PC-9 (cell line): ENCODE measurements at regions not wholly inside any gene's neighbourhood (a gene's known extent, or its start where the extent isn't known, plus 50 kb on each side); places are given as distances from the start of the nearest gene placed in this dataset.

ENCODE experiments used
- BruUV-seq: library from RNA; stranded (reverse); fragments of 400-500 nt; replicated peaks from 2 replicates; lab custom pipeline; 2021; lab: Mats Ljungman, UMichigan
- CTCF ChIA-PET: fragments of 300-600 bp; sonication (Branson Sonifier 250); formaldehyde crosslinking; loops from one replicate; lab custom pipeline; 2022; ENCODE audit warnings: antibody characterized with exemption; lab: Charles Lee
- POLR2A ChIA-PET: fragments of 300-600 bp; sonication (Branson Sonifier 250); formaldehyde crosslinking; loops from one replicate; lab custom pipeline; 2022; ENCODE audit warnings: antibody characterized with exemption; ENCODE audit not compliant: unreplicated experiment; lab: Charles Lee
- DNase-seq, 2 experiments: peaks; one replicate each; pipeline versions ENCODE4 v3.0.0 to v3.0.0-alpha.2; 2015 to 2022; ENCODE audit warnings: mixed read lengths in 1 of 2
- H2AFZ ChIP-seq: fragments of 200-600 bp; sonication (generic); 2 replicates; pipeline ENCODE4 v1.8.1; 2017; ENCODE audit warnings: antibody characterized with exemption
- H3F3A ChIP-seq: fragments of 200-600 bp; sonication (generic); 2 replicates; pipeline ENCODE4 v1.8.1; 2017; ENCODE audit warnings: antibody characterized with exemption, mild to moderate bottlenecking, low read depth; ENCODE audit not compliant: insufficient read depth
- H3K27ac ChIP-seq: fragments of 200-600 bp; sonication (generic); 2 replicates; pipeline ENCODE4 v1.6.1; 2016; ENCODE audit warnings: mixed run types
- H3K27me3 ChIP-seq: fragments of 200-600 bp; sonication (generic); 2 replicates; pipeline ENCODE4 v1.6.1; 2016; ENCODE audit warnings: low read depth, mixed run types; ENCODE audit not compliant: insufficient read depth
- H3K36me3 ChIP-seq: fragments of 200-600 bp; sonication (generic); 2 replicates; pipeline ENCODE4 v1.6.1; 2016; ENCODE audit warnings: low read depth, mixed run types
- H3K4me1 ChIP-seq: fragments of 200-600 bp; sonication (generic); replicated peaks from 2 replicates; pipeline ENCODE4 v1.6.1; 2016; ENCODE audit warnings: mixed run types; ENCODE audit not compliant: insufficient read depth
- H3K4me2 ChIP-seq: fragments of 200-600 bp; sonication (generic); 2 replicates; pipeline ENCODE4 v1.6.1; 2017; ENCODE audit warnings: mixed run types
- H3K4me3 ChIP-seq: fragments of 200-600 bp; sonication (generic); 2 replicates; pipeline ENCODE4 v1.6.1; 2016; ENCODE audit warnings: mixed run types
- H3K79me2 ChIP-seq: fragments of 200-600 bp; sonication (generic); 2 replicates; pipeline ENCODE4 v1.6.1; 2017; ENCODE audit warnings: low read depth, mixed run types
- H3K9me2 ChIP-seq: fragments of 200-600 bp; sonication (generic); 2 replicates; pipeline ENCODE4 v1.8.1; 2017; ENCODE audit warnings: mild to moderate bottlenecking; ENCODE audit not compliant: insufficient read depth
- H3K9me3 ChIP-seq: fragments of 200-600 bp; sonication (generic); 2 replicates; pipeline ENCODE4 v1.8.1; 2016; ENCODE audit warnings: low read depth; ENCODE audit not compliant: insufficient read depth
- H4K20me1 ChIP-seq: fragments of 200-600 bp; sonication (generic); 2 replicates; pipeline ENCODE4 v1.8.1; 2017; ENCODE audit not compliant: insufficient read depth
- EZH2 ChIP-seq: fragments of 200-600 bp; sonication (generic); IDR thresholded peaks from 2 replicates; pipeline ENCODE4 v1.8.0; 2017; ENCODE audit warnings: antibody characterized with exemption, low read depth
- intact Hi-C: fragments of 100-400 bp; cut with micrococcal nuclease; formaldehyde crosslinking; loops from one replicate; pipeline ENCODE4 v1.10.0; 2022; ENCODE audit not compliant: unreplicated experiment
- TF ChIP-seq, protein P1 (sequence below): fragments of 200-600 bp; sonication (generic); conservative IDR thresholded peaks from 2 replicates; pipeline ENCODE4 v1.6.1; 2017; ENCODE audit warnings: mixed run types, antibody characterized with exemption, mild to moderate bottlenecking, moderate library complexity

DNA sequence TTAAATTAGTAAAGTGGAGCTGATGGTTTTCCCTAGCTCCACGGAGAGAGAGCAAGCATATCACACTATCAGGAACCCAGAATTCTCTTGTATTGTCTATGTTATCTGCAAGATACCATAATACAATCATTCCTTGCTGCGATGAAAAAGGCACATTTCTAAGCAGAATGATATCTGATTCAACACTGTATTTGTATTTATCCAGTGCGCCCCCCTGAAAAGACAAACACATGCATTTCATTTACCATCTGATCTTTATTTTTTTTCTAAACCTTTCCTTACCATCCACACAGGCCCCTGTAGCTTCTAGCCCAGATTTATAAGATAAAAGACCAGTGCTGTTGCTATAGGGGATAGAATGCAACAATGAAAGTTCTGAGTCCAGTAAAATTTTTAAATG lies 420.6 kb downstream of the TDRD15 start:
- Histone ChIP-seq H4K20me1 (no peaks in the 10 kb centered on the region), H3K79me2 (no peaks in the 10 kb centered on the region), H3K27ac (no peak overlapping the region), H2AFZ (no peak overlapping the region), H3K9me3 (no peaks in the 10 kb centered on the region), H3K4me1 (no peaks in the 10 kb centered on the region), H3K27me3 (no peaks in the 10 kb centered on the region), H3K4me2 (no peak overlapping the region), H3K9me2 (no peaks in the 10 kb centered on the region), H3F3A (no peaks in the 10 kb centered on the region), H3K4me3 (no peak overlapping the region), H3K36me3 (no peaks in the 10 kb centered on the region)
- intact Hi-C loops = no loop called here
- BruUV-seq = no TSS peak
- CTCF ChIA-PET = no interaction called here
- no peak for DNase-seq
- TF ChIP-seq, protein P1, sequence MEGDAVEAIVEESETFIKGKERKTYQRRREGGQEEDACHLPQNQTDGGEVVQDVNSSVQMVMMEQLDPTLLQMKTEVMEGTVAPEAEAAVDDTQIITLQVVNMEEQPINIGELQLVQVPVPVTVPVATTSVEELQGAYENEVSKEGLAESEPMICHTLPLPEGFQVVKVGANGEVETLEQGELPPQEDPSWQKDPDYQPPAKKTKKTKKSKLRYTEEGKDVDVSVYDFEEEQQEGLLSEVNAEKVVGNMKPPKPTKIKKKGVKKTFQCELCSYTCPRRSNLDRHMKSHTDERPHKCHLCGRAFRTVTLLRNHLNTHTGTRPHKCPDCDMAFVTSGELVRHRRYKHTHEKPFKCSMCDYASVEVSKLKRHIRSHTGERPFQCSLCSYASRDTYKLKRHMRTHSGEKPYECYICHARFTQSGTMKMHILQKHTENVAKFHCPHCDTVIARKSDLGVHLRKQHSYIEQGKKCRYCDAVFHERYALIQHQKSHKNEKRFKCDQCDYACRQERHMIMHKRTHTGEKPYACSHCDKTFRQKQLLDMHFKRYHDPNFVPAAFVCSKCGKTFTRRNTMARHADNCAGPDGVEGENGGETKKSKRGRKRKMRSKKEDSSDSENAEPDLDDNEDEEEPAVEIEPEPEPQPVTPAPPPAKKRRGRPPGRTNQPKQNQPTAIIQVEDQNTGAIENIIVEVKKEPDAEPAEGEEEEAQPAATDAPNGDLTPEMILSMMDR = no peak
- no peak for TF ChIP-seq EZH2
- POLR2A ChIA-PET = no interaction called here

DNA sequence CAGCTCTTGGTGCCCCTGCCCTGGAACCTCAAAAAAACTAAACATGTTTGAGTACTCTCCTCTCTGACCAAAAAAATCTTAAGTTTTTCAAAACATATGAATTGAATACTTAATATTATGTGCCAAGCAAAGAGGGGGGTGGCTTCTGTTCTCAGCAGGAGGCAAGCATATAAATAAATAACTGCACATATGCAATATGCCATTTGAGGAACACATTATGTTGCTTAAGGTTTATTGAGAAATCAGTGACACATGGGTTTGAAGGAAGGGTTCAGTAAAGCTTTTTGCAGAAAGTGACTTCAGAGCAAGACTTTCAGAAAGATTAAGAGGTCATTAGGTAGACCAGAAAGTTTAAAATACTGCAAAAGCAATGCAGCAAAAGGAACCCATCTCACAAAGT lies 429.2 kb downstream of the TDRD15 start:
- no peak for DNase-seq
- H3K36me3 ChIP-seq = no peaks in the 10 kb centered on the region
- no peak overlapping the region for H2AFZ ChIP-seq
- CTCF ChIA-PET = no interaction called here
- peaks cover 24% of the 10 kb centered on the region for H3K27me3 ChIP-seq
- no peaks in the 10 kb centered on the region for H4K20me1 ChIP-seq
- H3K4me2 ChIP-seq = no peak overlapping the region
- H3K79me2 ChIP-seq = no peaks in the 10 kb centered on the region
- H3K9me2 ChIP-seq = no peaks in the 10 kb centered on the region
- POLR2A ChIA-PET = no interaction called here
- H3K4me3 ChIP-seq = no peak overlapping the region
- intact Hi-C loops = no loop called here
- no peak overlapping the region for H3K27ac ChIP-seq
- no peaks in the 10 kb centered on the region for H3K4me1 ChIP-seq
- H3K9me3 ChIP-seq = no peaks in the 10 kb centered on the region; the same call in 1 of the 2 replicates
- no peaks in the 10 kb centered on the region for H3F3A ChIP-seq
- TF ChIP-seq, protein P1 = no peak
- TF ChIP-seq EZH2 = no peak
- BruUV-seq = no TSS peak

DNA sequence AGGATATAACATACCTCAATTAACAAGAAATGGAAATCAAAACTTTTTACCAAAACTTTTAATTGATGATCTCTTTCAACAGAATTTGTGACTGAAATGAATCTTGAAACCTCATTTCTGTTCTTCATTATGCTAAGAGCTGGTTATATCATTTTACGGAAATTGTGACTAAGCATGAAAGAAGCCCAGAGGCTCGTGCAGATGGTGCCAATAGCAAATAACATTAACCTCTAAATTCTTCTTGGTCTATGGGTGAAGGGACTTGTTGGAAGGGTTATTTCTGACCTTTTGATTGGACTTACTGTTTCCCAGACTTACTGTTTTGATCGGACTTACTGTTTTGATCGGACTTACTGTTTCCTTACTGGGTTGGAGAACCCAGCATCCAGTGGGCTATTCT lies 435.6 kb downstream of the TDRD15 start:
- intact Hi-C loops = no loop called here
- CTCF ChIA-PET = no interaction called here

More for the DNA sequence above, 435.6 kb downstream of the TDRD15 start:
- Histone ChIP-seq H3K4me3 (no peak overlapping the region), H3K4me2 (no peak overlapping the region), H3K27ac (no peak overlapping the region), H3K36me3 (no peaks in the 10 kb centered on the region), H4K20me1 (no peaks in the 10 kb centered on the region), H3K4me1 (no peaks in the 10 kb centered on the region), H3F3A (no peaks in the 10 kb centered on the region), H2AFZ (no peak overlapping the region), H3K9me2 (no peaks in the 10 kb centered on the region), H3K27me3 (peaks cover 22% of the 10 kb centered on the region), H3K79me2 (no peaks in the 10 kb centered on the region), H3K9me3 (no peaks in the 10 kb centered on the region; the same call in 1 of the 2 replicates)
- TF ChIP-seq, protein P1 = no peak
- no peak for TF ChIP-seq EZH2
- no peak for DNase-seq
- no TSS peak for BruUV-seq
- POLR2A ChIA-PET = no interaction called here
